NCI-H1436 (cell line): ENCODE measurements at regions not wholly inside any gene's neighbourhood (a gene's known extent, or its start where the extent isn't known, plus 50 kb on each side); places are given as distances from the start of the nearest gene placed in this dataset.

ENCODE experiments used
- DNase-seq: peaks from one replicate; lab custom pipeline; 2025; lab: John Stamatoyannopoulos, UW

DNA sequence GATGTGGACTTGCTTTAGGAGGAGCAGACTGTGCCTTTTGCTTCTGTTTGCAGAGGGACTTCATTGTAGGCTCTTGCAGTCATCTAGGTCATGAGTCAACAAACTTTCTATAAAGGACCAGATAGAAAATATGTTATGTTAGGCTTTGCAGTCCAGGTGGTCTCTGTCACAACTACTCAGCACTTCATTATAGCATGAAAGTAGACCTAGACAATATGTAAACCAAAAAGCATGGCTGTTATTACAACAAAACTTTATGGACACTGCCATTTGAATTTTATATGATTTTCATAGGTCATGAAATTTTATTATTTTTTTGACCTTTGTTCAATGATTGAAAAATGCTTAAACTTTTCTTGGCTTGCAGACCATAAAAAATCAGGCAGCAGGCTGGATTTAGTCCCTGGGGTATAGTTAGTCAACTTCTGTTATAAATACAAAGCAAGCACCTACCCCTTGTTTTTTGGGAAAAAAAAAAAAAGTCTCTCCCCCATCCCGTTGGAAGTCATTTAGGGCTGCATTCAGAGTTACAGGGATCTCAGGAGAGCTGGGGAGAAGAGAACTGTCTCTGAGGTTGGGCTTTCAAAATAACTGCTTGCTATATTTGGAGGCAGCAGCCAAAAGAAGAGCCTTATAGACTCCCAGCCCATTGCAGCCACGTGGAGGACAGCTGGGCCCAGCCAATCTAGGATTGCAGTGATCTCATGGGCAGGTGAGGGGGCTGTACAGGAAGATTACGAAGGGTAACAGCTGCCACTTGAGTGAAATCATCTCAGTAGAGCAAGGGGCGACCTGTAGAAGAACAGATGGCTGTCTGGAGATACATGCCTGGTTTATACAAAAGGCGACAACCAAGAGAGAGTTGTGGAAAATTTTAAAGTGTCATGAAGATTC is 136.6 kb upstream of the TNC start:
- no peak for DNase-seq

DNA sequence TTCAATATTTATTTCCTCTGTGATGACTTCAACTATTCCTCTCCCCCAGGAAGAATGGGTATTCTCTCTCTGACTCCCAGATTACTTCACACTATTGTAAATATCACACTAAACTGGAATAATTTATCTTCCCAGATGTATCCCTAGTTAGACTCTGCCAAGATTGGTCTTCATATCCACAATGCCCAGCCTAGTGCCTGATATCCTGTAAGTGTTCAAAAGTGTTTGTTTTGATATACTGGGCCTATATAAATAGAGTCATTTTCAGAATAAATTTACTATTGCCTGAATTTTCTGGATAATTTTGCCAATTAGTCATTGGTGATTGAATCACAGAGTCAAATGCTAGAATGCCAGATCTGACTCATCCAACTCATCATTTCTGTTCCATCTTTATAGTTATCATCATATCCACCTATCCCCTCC is 143.7 kb upstream of the TNC start:
- no peak for DNase-seq

DNA sequence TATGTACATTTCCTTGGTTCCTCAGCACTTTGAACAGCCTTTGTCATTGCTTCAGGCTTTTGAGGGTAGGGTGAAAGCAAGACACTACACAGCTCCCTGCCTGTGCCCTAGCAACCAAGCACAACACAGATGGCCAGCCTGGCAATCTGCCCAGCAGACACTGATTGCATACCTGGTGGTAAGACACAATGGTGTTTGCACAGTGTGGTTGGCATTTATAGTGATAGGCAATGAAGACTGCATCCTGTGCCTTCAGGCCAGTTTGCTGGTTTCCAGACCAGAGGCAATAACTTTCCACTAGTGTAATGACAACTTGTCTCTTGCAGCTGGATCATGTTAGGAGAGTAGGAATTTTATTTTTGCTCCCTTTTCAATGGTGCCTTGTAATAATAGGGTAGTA is 144.5 kb upstream of the TNC start:
- peak; percentile 89 for DNase-seq

DNA sequence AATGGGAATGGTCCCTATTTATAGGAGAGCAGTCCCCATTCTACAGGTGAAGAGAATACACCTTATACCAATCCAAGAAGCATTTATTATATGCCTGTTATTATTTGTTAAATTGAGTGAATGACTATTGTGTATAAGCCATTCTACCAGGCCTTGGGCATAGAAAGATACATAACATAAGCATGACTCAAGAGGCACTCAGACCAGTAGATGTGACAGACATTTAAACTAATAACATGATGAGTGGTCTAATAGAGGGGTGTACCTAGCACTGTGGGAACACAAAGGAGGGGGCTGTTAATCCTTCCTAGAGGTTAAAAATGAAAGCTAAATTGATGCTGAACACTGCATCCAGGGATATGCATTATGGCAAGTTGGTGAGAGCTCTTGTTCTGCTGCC is 145.0 kb upstream of the TNC start:
- no peak for DNase-seq

DNA sequence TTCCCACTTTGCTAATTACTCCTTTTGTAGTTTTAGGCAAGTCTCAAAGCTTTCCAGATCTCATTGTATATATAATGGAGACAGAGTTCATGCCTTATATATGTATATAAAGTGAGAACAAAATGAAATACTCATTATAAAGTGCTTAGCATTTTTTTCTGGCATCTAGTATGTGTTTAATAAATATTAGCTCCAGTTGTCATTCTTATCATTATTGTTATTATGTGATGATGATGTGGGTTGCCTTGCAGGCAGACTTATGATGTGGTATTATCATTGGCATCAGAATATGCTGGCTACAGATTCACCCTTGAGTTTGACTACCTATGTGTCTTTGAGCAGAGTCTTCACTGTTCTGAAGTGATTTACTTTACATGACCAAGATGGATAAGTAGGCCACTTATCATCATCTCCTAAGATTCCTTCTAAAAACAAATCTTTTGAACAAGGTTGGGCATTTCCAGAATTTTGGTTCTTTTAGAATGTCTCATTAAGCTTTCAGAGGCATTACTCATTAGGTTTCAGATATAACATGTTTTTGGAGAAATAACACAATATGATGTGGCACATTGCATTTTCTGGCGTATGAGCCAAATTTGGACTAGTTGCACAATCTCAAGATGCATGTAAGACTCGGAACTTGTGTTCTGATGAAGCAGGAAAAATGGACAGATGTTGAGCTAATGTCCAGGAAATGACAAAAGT is 145.6 kb upstream of the TNC start:
- no peak for DNase-seq

DNA sequence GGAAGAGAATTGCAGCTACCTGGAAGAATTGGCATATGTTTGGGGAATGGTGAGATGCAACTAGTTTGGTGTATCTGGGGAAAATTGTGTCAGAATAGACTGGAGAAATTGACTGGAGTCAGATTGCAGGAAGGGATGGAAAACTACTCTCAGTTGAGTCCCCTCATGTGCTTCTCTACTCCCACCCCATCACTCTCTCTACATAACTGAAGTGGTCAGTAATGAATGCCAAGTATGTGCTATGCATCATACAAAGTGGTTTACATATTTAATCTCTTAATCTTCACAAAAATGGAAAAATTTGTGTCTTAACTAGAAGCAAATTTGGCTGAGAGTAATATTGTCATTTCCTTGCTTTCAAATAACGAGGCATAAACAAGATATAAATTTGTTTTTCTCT is 146.4 kb upstream of the TNC start:
- no peak for DNase-seq

DNA sequence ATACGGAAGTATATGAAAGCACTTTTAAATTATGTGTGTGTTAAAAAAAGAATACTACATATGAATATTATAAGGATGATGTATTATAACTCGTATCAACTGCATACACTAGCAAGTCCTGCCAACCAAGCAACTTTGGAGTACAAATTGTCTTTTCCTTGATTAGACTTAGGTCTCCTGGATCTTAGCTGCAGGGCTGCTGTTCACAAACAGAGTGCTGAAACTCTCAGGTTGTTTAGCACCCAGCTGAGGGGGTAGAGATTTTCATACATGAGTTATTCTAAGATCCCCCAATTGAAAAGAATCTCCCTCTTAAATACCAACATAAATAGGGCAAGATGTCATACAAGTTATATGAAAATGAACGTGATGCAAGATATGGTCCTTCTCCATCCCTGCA is 149.8 kb upstream of the TNC start:
- no peak for DNase-seq

DNA sequence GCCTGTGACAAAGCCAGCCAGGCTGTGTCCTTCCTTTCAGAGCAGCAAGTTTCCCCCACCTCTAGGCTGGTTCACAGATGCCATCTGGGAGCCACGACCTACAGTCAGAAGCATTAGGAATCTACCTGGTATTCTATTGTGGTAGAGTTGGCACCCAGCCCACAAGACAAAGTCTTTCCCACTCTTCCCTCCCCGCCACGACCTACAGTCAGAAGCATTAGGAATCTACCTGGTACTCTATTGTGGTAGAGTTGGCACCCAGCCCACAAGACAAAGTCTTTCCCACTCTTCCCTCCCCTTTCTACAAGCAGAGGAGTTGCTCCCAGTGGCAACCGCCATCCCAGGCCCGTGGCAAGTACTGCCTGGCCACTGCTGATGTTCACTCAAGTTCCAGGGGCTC is 157.8 kb upstream of the TNC start:
- DNase-seq: no peak

DNA sequence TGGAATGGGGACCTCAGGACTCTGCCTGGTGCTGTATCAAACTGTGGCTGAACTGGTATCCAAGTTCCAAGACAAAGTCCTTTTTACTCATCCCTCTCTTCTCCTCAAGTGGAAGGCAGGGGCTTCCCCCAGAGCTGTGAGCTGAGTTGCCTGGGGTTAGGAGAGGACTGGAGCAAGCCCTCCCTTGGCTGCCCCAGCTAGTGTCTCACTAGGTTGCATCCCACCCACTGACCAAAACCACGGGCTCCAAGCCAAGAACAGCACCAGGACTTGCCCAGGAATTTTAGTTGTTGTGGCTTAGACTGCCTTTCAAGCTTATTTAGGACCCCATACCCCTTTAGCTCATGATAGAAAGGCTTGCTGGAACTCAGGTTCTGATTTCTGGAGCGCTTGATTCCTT is 158.7 kb upstream of the TNC start:
- DNase-seq: no peak

DNA sequence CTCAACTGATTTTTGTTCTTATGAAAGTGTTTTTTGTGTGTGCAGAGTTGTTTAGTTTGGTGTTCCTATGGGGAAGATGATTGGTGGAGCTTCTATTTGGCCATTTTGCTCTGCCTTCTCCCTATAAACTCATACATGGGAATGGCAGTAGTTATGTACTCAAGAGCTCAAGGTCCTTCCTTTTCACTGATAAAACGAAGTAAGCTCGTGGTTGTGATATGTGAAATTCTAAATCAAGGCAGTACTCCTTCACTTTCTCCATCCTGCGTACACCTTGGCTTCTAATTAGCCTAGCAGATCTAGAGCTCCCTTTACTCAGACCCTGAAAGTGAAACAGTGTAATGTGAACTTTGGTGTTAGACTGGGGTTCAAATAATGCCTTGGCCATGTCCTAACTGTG is 159.3 kb upstream of the TNC start:
- DNase-seq: no peak

DNA sequence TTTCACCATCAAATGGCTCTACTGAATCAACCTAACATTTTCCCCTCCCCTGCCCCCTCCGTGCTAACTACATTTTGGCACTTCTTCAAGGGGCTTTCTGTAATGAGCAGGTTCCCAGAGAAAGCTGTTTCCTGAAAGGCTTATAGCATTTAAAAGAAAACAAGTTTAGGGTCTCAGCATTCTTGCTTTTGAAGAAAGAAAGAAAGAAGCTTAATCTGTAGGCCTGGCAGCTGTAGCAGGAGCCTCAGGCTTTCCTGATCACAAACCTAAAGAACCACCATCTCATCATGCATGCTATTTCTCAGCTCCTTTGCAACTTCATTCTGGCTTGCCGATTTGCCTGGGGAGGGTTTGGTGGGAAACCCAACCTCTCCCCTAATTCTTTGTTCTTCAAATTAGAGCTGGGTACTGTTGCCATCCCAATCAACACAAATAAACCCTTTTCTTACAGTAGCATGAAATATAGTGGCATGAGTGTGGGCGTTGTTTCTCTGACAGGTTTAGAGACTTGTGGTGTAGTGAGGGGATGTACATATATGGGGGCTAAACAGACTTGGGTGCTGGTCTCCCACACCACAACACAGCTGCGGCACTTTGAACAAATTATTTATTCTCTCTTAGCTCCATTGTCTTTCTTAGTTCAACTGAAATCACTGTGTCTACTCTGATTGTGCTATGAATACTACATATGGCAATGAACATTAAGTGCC is 160.5 kb upstream of the TNC start:
- no peak for DNase-seq

DNA sequence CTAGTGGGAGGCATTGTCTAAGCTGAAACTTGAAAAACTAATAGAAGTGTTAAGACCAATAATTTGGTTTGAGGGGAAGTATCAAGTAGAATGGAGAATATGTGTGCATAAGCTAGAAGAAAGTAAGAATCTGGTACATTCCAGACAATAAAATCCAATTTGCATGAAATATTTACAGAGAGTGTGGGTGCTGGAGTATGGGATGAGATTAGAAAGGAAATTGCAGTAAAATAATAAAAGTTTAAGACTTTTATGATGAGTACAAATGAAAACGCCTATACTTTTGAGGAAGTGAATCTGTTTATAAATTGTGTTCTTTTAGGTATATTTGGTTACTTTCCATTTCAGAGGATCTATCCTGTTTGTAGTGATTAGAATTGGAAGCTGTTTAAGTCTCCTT is 165.4 kb upstream of the TNC start:
- no peak for DNase-seq

DNA sequence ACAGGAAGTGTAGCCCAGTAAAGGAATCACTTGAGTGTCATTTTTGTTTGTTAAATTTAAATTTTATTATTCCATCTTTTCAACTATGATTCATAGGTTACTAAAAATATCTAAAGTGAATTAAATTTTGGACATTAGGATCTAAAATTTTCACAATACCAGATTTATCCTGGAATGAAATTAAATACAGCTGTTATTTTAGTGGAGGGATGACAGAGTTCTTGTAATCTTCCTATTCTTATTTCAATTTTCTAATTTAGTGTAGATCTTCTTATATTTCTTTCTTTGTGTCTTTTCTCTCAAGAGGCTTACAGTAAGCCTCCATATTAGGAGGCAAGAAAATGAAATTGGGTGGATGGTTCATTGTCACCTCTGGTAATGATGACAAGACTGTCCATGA is 167.9 kb upstream of the TNC start:
- no peak for DNase-seq

DNA sequence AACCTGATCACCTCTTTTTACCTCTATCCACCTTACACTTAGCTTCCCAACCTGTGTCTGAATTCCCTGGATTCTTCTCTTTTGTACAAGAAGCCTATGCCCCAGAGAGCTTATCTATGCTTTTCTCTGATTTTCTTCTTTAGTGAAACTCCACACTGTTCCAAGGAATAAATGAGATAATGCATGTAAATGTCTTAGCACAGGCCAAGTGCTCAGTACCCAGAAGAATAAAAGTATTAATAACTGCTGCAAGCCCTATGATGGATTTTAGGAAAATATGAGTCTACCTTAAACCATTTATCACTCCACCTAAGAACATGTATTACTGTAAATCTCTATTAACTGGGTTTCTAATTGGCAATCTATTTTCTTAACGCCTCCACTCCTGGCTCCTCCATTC is 168.5 kb upstream of the TNC start:
- DNase-seq: no peak

DNA sequence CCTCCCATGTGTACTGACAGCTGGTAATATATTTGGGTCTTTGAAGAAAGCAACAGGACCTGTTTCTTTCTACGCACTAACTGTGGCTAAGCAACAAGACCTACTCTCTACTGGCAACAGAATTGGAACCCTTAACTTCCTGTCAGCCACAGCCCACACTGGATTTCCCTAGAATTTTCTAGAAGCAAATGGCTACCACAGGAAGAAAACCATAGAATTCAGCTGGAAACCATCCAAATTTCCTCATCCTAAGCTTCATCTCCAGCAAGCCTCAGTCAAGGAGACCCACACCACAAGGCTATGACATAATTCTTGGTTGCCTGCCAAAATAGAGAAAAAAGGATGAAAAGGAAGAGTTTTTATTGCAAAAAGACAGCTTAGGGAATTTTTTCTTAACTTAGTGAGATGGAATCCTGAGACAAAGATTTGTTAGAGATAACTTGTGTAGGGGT is 171.8 kb upstream of the TNC start:
- DNase-seq: no peak

DNA sequence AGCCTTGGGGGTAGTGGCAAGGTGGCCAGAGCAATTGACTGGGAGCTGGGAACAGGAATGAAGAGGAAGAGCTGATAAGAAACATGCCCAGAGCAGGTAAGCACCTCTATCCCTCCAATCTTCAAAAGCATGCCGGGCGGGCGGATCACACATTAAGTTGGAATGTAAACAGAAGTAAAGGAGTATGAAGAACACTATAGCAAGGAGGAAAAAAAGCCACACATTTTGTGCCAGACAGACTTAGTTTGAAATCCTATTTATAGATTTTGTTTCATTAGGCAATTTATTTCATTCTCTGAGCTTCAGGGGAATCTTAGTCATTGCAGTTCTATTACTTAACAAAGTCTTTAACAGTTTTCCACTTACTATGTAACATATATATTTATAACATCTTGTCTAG is 173.9 kb upstream of the TNC start:
- DNase-seq: no peak

DNA sequence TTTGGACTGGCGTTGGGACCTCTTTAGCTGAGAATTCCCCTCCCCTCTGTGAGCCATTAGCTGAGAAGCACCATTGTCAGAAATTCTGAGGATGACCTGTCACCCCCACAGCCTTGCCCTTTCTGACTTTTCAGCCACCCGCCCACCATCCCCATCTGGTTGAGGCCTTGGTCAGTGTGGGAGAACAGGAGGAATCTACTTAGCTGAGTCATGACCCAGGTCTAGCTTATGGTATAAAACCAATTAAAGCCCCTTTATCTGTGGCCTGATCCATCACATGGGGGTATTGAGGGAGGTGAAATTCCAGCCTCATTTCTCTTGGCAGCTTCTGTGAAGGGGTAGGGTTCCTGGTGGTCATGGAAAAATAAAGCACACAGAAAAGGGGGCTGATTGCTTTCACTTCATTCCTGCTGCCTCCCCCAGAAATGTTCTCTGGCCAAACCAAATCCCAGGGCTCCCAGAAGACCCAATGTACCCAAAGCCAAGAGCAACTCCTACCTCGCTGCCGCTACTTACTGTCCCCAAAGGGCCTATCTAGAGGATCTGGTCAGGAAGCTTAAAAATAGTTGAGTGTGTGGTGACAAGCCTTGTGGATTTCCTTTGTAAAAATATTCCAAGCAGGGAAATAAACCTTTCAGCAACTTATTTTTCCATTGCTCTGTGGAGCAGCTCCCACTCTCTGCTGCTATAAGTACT is 174.8 kb upstream of the TNC start:
- no peak for DNase-seq

DNA sequence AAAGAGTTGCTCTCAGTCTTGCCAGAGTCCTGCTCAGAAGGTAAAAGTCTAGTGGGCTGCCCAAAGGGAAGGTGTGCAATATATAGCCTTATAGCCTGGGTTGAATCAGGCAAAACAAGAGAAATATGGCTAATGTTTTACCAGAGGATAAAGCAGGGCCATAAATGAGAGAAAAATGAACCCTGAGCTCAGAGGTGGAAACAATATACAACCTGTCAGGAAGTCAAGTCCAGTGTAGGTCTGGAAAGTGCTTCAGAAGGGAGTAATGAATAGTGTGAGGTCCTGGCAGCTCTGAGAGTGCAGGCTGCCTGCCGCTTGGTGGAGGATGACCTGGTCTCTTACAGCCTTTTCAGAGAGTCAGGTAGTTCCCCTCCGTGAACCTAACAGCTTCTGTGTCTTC is 177.8 kb upstream of the TNC start:
- DNase-seq: no peak

DNA sequence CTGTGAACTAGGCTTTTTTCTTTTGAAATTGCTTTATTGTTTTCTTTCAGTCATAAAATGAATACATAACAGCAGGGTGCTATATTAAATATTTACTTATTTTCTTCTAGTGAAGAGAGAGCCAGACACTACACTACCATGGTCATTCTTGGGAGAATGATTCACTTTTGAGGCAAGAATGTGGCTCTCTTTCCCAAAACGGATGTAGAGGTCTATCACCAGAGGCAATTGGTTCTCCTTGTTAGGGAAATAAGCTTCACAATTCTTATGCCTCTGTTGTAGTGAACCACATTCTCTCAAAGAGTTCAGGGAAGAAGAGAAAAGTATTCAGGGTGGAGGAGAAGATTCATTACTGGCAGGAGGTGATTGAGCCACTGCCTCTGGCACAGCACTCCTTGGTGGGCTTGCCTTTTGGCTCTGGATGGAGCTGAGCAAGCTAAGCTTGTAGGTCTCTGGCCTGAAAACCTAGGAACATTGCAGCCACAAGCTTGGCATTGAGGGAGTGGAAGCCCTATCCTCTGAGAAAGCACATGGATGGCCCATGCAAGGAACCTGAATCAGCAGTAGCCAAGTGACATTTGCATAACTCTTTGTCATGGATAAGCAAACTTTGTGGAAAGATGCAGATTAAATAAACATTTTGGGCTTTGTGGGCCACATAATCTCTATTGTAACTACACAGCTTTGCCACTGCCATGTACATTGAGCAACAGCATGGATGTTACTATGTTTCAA is 179.0 kb upstream of the TNC start:
- DNase-seq: no peak

DNA sequence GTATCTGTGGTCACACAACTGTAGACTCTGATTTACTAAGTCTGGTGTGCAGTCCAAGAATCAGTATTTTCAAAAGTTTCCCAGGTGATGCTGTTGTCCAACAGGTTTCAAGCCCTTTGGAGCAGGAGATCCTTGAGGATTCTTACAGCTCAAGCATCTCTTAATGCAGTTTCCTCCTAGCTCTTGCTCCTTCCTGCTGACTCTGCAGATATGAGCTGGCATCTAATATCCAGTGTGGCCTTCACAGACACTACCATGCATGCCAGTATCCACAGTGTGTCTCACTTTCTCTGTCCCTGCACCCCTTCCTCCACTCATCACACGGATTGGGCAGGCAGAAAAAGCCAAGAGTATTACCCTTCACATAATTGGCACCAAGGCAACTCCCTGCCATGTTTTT is 182.2 kb upstream of the TNC start:
- no peak for DNase-seq

DNA sequence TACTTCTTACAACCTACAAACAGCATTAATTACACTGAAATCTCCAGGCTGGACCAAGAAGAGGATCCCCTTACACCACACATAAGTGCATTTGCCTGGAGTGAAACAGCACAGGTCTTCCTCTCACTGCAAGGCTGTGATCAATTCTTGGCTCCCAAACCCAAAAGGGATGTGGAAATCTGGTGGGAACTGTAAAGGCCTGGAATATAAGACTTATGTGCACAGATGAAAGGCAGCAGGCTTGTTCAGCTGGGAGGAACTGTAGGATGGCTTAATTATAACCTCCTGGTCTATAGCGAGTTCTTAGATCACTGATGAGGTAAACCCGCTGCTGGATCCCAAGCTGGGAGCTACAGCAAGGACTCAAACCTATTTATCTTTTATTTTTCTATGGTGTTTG is 182.9 kb upstream of the TNC start:
- no peak for DNase-seq

DNA sequence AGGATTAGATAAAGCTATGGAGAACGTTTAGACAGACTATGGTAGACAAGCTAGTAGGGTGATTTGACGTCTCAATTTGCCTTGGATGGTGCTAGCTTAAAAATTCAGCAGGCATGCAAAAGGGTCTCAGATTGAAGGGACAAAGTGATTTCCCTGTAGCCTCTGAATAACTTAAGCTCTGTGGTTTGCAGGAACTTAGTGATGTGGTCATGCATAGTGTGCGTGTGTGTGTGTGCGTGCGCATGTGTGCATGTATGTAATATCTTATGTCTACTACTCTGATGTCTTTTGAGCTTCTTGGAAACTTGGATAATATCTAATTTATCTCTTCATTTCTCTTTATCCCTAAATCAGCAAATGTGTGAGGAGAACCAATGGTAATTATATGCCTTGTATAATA is 183.6 kb upstream of the TNC start:
- no peak for DNase-seq
